Right cardiac atrium (tissue), 5 donors: ENCODE measurements at regions not wholly inside any gene's neighbourhood (a gene's known extent, or its start where the extent isn't known, plus 50 kb on each side); places are given as distances from the start of the nearest gene placed in this dataset.

ENCODE experiments used
- ATAC-seq, 2 donors: fragments of 200-7000 bp; cut with Tn5 transposase; one replicate each; pipeline versions ENCODE4 v1.8.0 to v1.9.1; 2020; ENCODE audit warnings: moderate library complexity in 2 of 2, mild to moderate bottlenecking in 1 of 2
- DNase-seq, 3 donors: peaks; one replicate each; pipeline ENCODE4 v3.0.0-alpha.2; 2020
- H3K27ac ChIP-seq: one replicate; pipeline ENCODE4 v1.5.1; 2013; ENCODE audit warnings: mild to moderate bottlenecking, low read length, control low read depth, moderate library complexity
- H3K27me3 ChIP-seq: one replicate; pipeline ENCODE4 v1.6.1; 2013; ENCODE audit not compliant: control insufficient read depth, insufficient read depth
- H3K4me1 ChIP-seq: one replicate; pipeline ENCODE4 v1.6.1; 2013; ENCODE audit warnings: low read length; ENCODE audit not compliant: control insufficient read depth, insufficient read depth
- H3K4me3 ChIP-seq: one replicate; pipeline ENCODE4 v1.5.1; 2013; ENCODE audit warnings: low read length, control low read depth
- H3K9me3 ChIP-seq: one replicate; pipeline ENCODE4 v1.6.1; 2013; ENCODE audit warnings: low read length; ENCODE audit not compliant: control insufficient read depth
- WGBS: extraction: QIAGEN DNeasy Blood & Tissue Kit; methylation state at CpG from one replicate; pipeline ENCODE4 v1.1.7; 2013; 5-methylcytosine and 5-hydroxymethylcytosine counted together
- intact Hi-C, 4 donors: fragments of 100-400 bp; cut with DNase I; formaldehyde crosslinking; loops; one replicate each; pipeline versions ENCODE4 v1.11.0 to v1.14.0; 2022 to 2023
- donor health status: healthy with polysubstance abuse.
- donor health status: DM: no; HTN: yes; CAD: no.
- donor health status: DM: no; HTN: no; CAD: no.
- donor health status: DM: no; HTN: yes; CAD: no; lungs with severe emphysema.
- donor health status: DM: yes; HTN: yes; CAD: no.

DNA sequence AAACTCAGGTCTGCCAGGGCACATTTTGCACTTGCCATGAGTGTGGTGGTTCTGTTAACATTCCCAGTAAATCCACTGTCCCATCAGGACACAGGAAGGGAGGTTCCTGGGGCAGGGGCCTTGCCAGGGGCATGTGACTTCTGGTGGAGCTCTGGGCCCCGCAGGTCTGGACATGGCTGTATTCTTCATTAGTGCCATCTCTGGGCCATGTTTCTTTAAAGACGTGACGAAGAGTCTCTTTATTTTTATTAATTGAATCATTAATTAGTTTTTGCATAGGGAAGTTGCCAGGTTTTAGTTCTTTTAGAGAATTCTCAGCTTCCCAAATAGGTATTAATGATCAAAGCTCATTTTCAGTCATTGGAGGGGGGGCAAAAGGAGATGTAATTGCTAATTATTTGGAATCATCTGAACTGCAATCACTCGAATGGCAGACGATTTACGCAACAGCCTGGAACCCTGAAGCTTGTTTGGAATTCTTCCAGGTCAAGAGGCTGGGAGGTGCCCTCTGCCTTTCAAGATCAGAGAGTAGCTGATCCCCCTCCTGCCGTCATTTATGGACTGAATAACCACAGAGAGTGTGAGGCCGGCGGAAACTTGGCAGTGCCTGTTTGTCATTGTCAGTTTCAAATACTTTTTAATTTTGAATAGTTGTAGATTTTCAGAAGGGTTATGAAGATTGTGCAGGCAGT lies 106.2 kb downstream of the RTP5 start:
- intact Hi-C loops, result no loop called here
- no peak overlapping the region for H3K4me3 ChIP-seq
- no peaks in the 10 kb centered on the region for H3K9me3 ChIP-seq
- ATAC-seq (no peak), DNase-seq (no peak)
- H3K27me3 ChIP-seq, result no peaks in the 10 kb centered on the region
- 82% methylated on average over 9 of the region's 9 CpGs for WGBS
- no peaks in the 10 kb centered on the region for H3K4me1 ChIP-seq
- H3K27ac ChIP-seq, result no peak overlapping the region

GRCh38 chr2:241976296-241976695 lies 106.8 kb downstream of the RTP5 start:
- no peaks in the 10 kb centered on the region for H3K4me1 ChIP-seq
- no peaks in the 10 kb centered on the region for H3K9me3 ChIP-seq
- 85% methylated on average over 12 of the region's 12 CpGs for WGBS
- ATAC-seq (no peak), DNase-seq (no peak)
- no peak overlapping the region for H3K4me3 ChIP-seq
- intact Hi-C loops, result no loop called here
- H3K27me3 ChIP-seq, result no peaks in the 10 kb centered on the region
- H3K27ac ChIP-seq, result no peak overlapping the region

- Histone ChIP-seq H3K27ac (no peak overlapping the region), H3K27me3 (no peaks in the 10 kb centered on the region), H3K9me3 (no peaks in the 10 kb centered on the region), H3K4me1 (no peaks in the 10 kb centered on the region), H3K4me3 (no peak overlapping the region)
- WGBS, result 94% methylated on average over 14 of the region's 14 CpGs
- DNase-seq (no peak), ATAC-seq (no peak)
- intact Hi-C loops, result no loop called here
These were observed 108.2 kb downstream of the RTP5 start for GRCh38 chr2:241977557-241978300.

DNA sequence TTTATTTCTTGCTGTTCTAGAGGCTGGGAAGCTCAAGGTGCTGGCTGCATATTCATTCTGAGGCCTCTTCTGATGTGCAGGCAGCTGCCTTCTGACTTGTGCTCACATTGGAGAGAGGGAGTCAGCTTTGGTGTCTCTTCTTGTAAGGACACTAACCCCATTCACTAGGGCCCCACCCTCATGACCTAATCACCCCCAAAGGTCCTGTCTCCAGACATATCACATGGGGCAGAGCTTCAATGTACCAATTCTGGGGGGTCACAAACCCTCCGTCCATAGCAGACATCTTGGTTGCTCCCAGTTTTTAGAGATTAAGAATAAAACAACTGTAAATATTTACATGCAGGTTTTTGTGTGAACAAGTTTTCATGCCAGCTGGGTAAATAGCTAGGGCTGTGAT lies 109.1 kb downstream of the RTP5 start:
- Histone ChIP-seq H3K9me3 (no peaks in the 10 kb centered on the region), H3K4me1 (no peaks in the 10 kb centered on the region), H3K27me3 (no peaks in the 10 kb centered on the region), H3K4me3 (no peak overlapping the region), H3K27ac (no peak overlapping the region)
- intact Hi-C loops, result no loop called here
- no peak for ATAC-seq
- WGBS, result 94% methylated on average over 1 of the region's 1 CpG
- DNase-seq, result no peak

DNA sequence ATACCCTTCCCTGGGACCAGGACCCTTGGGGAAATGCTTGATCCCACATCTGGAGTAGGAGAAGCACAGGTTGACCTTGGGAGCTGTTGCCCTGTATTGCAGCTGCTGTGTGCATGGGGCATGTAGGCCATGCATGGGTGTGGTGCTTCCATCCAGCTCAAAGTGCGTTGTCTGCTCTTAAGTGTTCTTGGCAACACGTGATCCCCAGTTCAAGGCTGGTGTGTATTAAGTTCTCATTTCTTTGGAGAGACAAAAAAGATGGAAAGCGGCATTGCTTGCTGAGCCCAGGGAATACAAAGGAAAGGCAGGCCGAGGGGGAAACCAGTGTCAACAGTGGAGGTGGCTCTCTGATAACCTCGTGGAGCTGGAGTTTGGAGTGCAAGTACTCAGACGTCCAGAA lies 110.7 kb downstream of the RTP5 start:
- 79% methylated on average over 6 of the region's 6 CpGs for WGBS
- Histone ChIP-seq H3K4me3 (no peak overlapping the region), H3K27ac (no peak overlapping the region), H3K9me3 (no peaks in the 10 kb centered on the region), H3K4me1 (no peaks in the 10 kb centered on the region), H3K27me3 (no peaks in the 10 kb centered on the region)
- intact Hi-C loops, result no loop called here
- no peak for DNase-seq
- ATAC-seq, result no peak

GRCh38 chr2:241981076-241981700 lies 111.7 kb downstream of the RTP5 start:
- no peak overlapping the region for H3K27ac ChIP-seq
- H3K4me3 ChIP-seq, result no peak overlapping the region
- ATAC-seq (no peak), DNase-seq (no peak)
- 92% methylated on average over 24 of the region's 24 CpGs for WGBS
- H3K27me3 ChIP-seq, result no peaks in the 10 kb centered on the region
- H3K4me1 ChIP-seq, result no peaks in the 10 kb centered on the region
- no peaks in the 10 kb centered on the region for H3K9me3 ChIP-seq
- intact Hi-C loops, result no loop called here

DNA sequence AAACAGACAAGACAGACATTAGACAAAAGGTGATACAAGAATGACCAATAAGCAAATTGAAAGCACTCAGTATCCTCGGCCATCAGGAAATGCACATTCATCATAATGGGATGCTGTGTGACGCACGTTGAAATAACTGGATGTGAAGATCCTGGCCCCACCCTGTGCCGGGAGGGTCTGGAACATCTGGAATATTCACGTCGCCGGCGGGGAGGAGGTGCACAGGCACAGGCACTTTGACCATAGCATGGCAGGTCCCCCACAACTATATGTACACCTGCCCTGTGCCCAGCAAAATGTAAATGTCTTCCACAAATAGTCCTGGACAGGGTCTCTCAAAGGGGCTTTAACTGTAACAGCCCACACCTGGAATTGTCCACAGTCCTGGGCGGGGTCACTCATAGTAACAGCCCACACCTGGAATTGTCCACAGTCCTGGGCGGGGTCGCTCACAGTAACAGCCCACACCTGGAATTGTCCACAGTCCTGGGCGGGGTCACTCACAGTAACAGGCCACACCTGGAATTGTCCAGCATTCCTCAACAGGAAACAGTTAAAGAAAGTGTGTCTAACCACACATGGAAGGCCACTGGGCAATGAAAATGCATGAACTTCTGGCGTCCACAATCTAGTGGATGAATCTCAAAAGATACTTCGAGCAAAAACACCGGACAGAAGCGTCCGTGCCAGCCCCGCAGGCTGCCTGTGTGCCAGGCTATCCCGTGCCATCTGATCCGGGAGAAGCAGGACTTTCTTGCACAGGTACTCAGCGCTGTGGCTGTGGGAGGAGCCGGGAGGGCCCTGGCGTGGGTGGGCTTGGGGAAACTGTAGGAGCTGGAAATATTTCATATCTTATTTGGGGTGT lies 113.4 kb downstream of the RTP5 start:
- Histone ChIP-seq H3K27ac (no peak overlapping the region), H3K9me3 (no peaks in the 10 kb centered on the region), H3K4me1 (no peaks in the 10 kb centered on the region), H3K4me3 (no peak overlapping the region), H3K27me3 (no peaks in the 10 kb centered on the region)
- DNase-seq (no peak), ATAC-seq (no peak)
- intact Hi-C loops, result no loop called here
- 88% methylated on average over 23 of the region's 23 CpGs for WGBS

DNA sequence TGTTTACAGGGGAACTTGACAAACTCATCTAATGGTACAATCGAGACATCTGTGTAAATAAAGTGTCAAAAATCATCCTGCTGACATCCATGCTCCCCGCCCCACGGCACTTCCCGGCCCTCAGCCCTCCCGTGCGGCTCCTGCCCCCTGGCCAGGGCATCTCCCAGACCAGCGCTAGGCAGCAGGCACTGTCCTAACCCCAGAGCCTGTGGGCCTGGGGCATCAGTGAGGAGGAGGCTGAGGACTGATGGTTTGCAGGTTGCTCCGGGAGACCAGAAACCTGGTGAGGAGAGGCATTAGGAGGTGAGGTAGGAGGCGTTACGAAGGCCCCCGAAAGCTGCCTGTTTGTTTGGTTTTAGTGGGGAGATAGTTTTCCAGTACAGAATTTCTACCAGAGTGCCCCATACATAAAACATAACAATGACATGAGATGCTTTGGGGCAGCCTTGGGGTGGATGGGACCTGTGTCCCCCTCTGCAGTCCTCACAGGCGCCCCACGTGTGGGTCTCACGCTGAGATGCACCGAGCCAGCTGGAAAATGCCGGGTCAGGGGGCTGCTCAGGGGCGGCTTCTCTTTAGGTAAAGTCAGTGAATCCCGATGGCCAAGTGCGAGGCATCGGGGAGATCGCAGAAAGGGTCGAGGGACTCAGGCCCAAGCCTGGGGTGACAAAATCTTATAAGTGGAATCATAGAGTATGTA lies 114.2 kb downstream of the RTP5 start:
- H3K4me1 ChIP-seq, result no peaks in the 10 kb centered on the region
- H3K27ac ChIP-seq, result no peak overlapping the region
- ATAC-seq (no peak), DNase-seq (no peak)
- WGBS, result 86% methylated on average over 22 of the region's 22 CpGs
- H3K27me3 ChIP-seq, result no peaks in the 10 kb centered on the region
- H3K4me3 ChIP-seq, result no peak overlapping the region
- no peaks in the 10 kb centered on the region for H3K9me3 ChIP-seq
- intact Hi-C loops, result no loop called here

- intact Hi-C loops, result no loop called here
- 76% methylated on average over 12 of the region's 12 CpGs for WGBS
- no peak overlapping the region for H3K27ac ChIP-seq
- DNase-seq, result no peak
- H3K9me3 ChIP-seq, result no peaks in the 10 kb centered on the region
- H3K4me1 ChIP-seq, result no peaks in the 10 kb centered on the region
- no peak overlapping the region for H3K4me3 ChIP-seq
- no peak for ATAC-seq
- H3K27me3 ChIP-seq, result no peaks in the 10 kb centered on the region
These were observed 114.7 kb downstream of the RTP5 start for GRCh38 chr2:241984271-241984655.

- no peaks in the 10 kb centered on the region for H3K9me3 ChIP-seq
- DNase-seq, result no peak
- intact Hi-C loops, result no loop called here
- no peak overlapping the region for H3K27ac ChIP-seq
- no peaks in the 10 kb centered on the region for H3K4me1 ChIP-seq
- WGBS, result 79% methylated on average over 6 of the region's 6 CpGs
- no peak for ATAC-seq
- no peaks in the 10 kb centered on the region for H3K27me3 ChIP-seq
- H3K4me3 ChIP-seq, result no peak overlapping the region
These were observed 115.1 kb downstream of the RTP5 start for GRCh38 chr2:241984658-241985057.
